ENCODE measurements at regions not wholly inside any gene's neighbourhood (a gene's known extent, or its start where the extent isn't known, plus 50 kb on each side); places are given as distances from the start of the nearest gene placed in this dataset.

DNA sequence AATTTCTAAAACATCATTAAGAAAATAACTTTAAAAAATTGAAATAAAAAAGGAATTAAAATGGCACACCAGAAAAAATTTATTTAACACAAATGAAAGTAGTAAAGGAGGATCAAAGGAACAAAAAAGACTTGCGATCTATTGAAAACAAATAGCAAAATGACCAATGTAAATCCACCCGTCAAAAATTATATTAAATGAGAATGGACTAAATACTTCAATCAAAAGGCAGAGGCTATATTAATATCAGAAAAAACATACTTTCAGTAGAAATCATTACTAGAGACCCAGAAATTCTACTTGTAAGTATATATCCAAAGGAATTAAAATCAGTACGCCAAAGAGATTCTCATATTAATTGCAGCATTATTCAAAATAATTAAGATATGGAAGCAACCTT is 293.1 kb upstream of the SOX4 start:
- H3K9ac ChIP-seq (ENCODE audit: extremely low read depth, low read length, poor library complexity, severe bottlenecking), result no peak overlapping the region
- Mint-ChIP-seq H3K9me3 (peaks cover 21% of the 10 kb centered on the region), H3K36me3 (ENCODE audit: low read depth) (no peaks in the 10 kb centered on the region), H3K4me1 (no peaks in the 10 kb centered on the region), H3K27me3 (ENCODE audit: insufficient read depth) (no peaks in the 10 kb centered on the region), H3K4me3 (no peak overlapping the region), H3K27ac (no peak overlapping the region)
- 100% methylated on average over 2 of the region's 3 CpGs; no CpG with 5 or more reads in 1 of the 2 experiments for WGBS, 2 experiments (ENCODE audit: insufficient coverage in 1 of 2, insufficient read length in 1 of 2)
- H3K27ac ChIP-seq (ENCODE audit: low read depth, low read length), result no peak overlapping the region
- no peak overlapping the region for H3K4me3 ChIP-seq (ENCODE audit: low read length)
- no peaks in the 10 kb centered on the region for H3K4me1 ChIP-seq (ENCODE audit: control insufficient read depth, insufficient read depth, low read length)
- peaks cover 23% of the 10 kb centered on the region for H3K9me3 ChIP-seq (ENCODE audit: control insufficient read depth, low read length)
- H3K27me3 ChIP-seq (ENCODE audit: control insufficient read depth, insufficient read depth, low read length, poor library complexity, severe bottlenecking), result no peaks in the 10 kb centered on the region
- DNase-seq, result no peak
- H3K36me3 ChIP-seq (ENCODE audit: control insufficient read depth, insufficient read depth, low read length), result no peaks in the 10 kb centered on the region
- TF ChIP-seq, protein P1, sequence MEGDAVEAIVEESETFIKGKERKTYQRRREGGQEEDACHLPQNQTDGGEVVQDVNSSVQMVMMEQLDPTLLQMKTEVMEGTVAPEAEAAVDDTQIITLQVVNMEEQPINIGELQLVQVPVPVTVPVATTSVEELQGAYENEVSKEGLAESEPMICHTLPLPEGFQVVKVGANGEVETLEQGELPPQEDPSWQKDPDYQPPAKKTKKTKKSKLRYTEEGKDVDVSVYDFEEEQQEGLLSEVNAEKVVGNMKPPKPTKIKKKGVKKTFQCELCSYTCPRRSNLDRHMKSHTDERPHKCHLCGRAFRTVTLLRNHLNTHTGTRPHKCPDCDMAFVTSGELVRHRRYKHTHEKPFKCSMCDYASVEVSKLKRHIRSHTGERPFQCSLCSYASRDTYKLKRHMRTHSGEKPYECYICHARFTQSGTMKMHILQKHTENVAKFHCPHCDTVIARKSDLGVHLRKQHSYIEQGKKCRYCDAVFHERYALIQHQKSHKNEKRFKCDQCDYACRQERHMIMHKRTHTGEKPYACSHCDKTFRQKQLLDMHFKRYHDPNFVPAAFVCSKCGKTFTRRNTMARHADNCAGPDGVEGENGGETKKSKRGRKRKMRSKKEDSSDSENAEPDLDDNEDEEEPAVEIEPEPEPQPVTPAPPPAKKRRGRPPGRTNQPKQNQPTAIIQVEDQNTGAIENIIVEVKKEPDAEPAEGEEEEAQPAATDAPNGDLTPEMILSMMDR (conservative IDR thresholded peaks at IDR 0.05), result no peak

DNA sequence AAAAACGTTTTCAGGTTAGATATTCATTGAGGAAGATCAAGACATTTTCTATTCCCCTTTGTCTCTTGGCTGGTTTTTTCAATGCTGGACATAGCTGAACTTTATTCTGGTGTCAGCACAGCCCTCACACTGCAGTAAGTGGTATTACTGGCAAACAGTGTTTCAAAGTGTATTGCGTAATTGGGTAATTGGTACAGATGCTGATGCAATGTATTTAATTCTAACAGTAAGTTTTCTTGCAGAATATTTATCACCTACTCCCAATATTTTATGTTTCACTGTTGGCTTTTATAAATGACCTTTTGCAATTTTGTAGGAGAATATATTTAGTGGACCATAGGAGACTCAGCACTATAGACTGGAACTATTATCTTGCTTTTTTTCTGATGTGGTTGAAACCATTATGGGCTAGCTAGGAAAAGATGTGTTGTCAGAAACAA is 287.6 kb upstream of the SOX4 start:
- TF ChIP-seq, protein P1 (conservative IDR thresholded peaks at IDR 0.05), result peak; percentile 19
- no peak overlapping the region for H3K9ac ChIP-seq (ENCODE audit: extremely low read depth, low read length, poor library complexity, severe bottlenecking)
- H3K27ac ChIP-seq (ENCODE audit: low read depth, low read length), result no peak overlapping the region
- H3K36me3 Mint-ChIP-seq (ENCODE audit: low read depth), result no peaks in the 10 kb centered on the region
- H3K4me3 ChIP-seq (ENCODE audit: low read length), result no peak overlapping the region
- no peaks in the 10 kb centered on the region for H3K4me1 ChIP-seq (ENCODE audit: control insufficient read depth, insufficient read depth, low read length)
- peaks cover 18% of the 10 kb centered on the region for H3K9me3 ChIP-seq (ENCODE audit: control insufficient read depth, low read length)
- no peak for DNase-seq
- no peak overlapping the region for H3K27ac Mint-ChIP-seq
- H3K9me3 Mint-ChIP-seq, result peaks cover 15% of the 10 kb centered on the region
- WGBS, 2 experiments (ENCODE audit: insufficient coverage in 1 of 2, insufficient read length in 1 of 2), result 93 to 97% methylated on average over 1 to 2 of the region's 2 CpGs
- no peaks in the 10 kb centered on the region for H3K27me3 ChIP-seq (ENCODE audit: control insufficient read depth, insufficient read depth, low read length, poor library complexity, severe bottlenecking)
- H3K4me3 Mint-ChIP-seq, result no peak overlapping the region
- no peaks in the 10 kb centered on the region for H3K36me3 ChIP-seq (ENCODE audit: control insufficient read depth, insufficient read depth, low read length)
- H3K27me3 Mint-ChIP-seq (ENCODE audit: insufficient read depth), result no peaks in the 10 kb centered on the region
- H3K4me1 Mint-ChIP-seq, result peaks cover 5% of the 10 kb centered on the region

DNA sequence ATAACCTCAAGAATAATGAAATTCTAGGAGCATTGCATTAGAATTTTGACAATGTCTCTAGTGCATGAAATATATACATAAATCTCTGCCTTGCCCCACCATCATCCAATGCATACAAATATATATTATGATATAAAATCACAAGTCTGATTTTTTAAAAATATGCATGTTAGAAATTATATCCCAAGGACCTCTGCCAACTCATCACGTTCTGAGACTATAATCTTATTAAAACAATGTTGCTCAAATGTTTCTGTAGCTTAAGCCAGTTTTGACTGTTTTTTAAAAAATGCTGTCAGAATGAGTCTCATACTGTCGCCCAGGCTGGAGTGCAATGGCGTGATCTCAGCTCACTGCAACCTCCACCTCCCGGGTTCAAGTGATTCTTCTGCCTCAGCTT is 287.0 kb upstream of the SOX4 start:
- TF ChIP-seq, protein P1 (conservative IDR thresholded peaks at IDR 0.05), result no peak
- H3K36me3 ChIP-seq (ENCODE audit: control insufficient read depth, insufficient read depth, low read length), result no peaks in the 10 kb centered on the region
- 94 to 97% methylated on average over 3 to 4 of the region's 4 CpGs for WGBS, 2 experiments (ENCODE audit: insufficient coverage in 1 of 2, insufficient read length in 1 of 2)
- Mint-ChIP-seq H3K36me3 (ENCODE audit: low read depth) (no peaks in the 10 kb centered on the region), H3K9me3 (peaks cover 10% of the 10 kb centered on the region), H3K4me3 (no peak overlapping the region), H3K27ac (no peak overlapping the region), H3K27me3 (ENCODE audit: insufficient read depth) (no peaks in the 10 kb centered on the region), H3K4me1 (peaks cover 5% of the 10 kb centered on the region)
- DNase-seq, result no peak
- H3K4me1 ChIP-seq (ENCODE audit: control insufficient read depth, insufficient read depth, low read length), result no peaks in the 10 kb centered on the region
- no peak overlapping the region for H3K9ac ChIP-seq (ENCODE audit: extremely low read depth, low read length, poor library complexity, severe bottlenecking)
- H3K27me3 ChIP-seq (ENCODE audit: control insufficient read depth, insufficient read depth, low read length, poor library complexity, severe bottlenecking), result no peaks in the 10 kb centered on the region
- peaks cover 16% of the 10 kb centered on the region for H3K9me3 ChIP-seq (ENCODE audit: control insufficient read depth, low read length)
- no peak overlapping the region for H3K27ac ChIP-seq (ENCODE audit: low read depth, low read length)
- no peak overlapping the region for H3K4me3 ChIP-seq (ENCODE audit: low read length)

Data from endodermal cell (in vitro differentiated cells).